ENCODE measurements at regions not wholly inside any gene's neighbourhood (a gene's known extent, or its start where the extent isn't known, plus 50 kb on each side); places are given as distances from the start of the nearest gene placed in this dataset.

- ATAC-seq (no peak), DNase-seq (no peak), FAIRE-seq (no peak)
- no peak for TF ChIP-seq CTCF (IDR thresholded peaks at IDR 0.05)
- Histone ChIP-seq H3K27me3 (no peaks in the 10 kb centered on the region), H3K36me3 (no peaks in the 10 kb centered on the region), H3K27ac (no peak overlapping the region), H3K4me3 (no peak overlapping the region), H3K4me1 (no peaks in the 10 kb centered on the region), H3K9me3 (no peaks in the 10 kb centered on the region)
- intact Hi-C loops (cut with DNase I): no loop called here
Measured at GRCh38 chr12:74229671-74230070, 308.0 kb upstream of the ATXN7L3B start.

GRCh38 chr12:74235342-74235741, 302.3 kb upstream of the ATXN7L3B start:
- intact Hi-C loops (cut with DNase I): no loop called here
- Histone ChIP-seq H3K4me3 (no peak overlapping the region), H3K4me1 (no peaks in the 10 kb centered on the region), H3K27me3 (no peaks in the 10 kb centered on the region), H3K9me3 (no peaks in the 10 kb centered on the region), H3K27ac (no peak overlapping the region), H3K36me3 (no peaks in the 10 kb centered on the region)
- FAIRE-seq (no peak), DNase-seq (no peak), ATAC-seq (no peak)
- no peak for TF ChIP-seq CTCF (IDR thresholded peaks at IDR 0.05)
- 80 to 95% methylated on average over 2 of the region's 2 CpGs for WGBS, 2 donors

GRCh38 chr12:74241341-74241740, 296.3 kb upstream of the ATXN7L3B start:
- 70 to 74% methylated on average over 1 of the region's 1 CpG for WGBS, 2 donors

GRCh38 chr12:74242088-74242487, 295.5 kb upstream of the ATXN7L3B start:
- ATAC-seq (no peak), DNase-seq (no peak), FAIRE-seq (no peak)
- Histone ChIP-seq H3K27ac (no peak overlapping the region), H3K27me3 (no peaks in the 10 kb centered on the region), H3K36me3 (no peaks in the 10 kb centered on the region), H3K9me3 (no peaks in the 10 kb centered on the region), H3K4me1 (no peaks in the 10 kb centered on the region), H3K4me3 (no peak overlapping the region)
- intact Hi-C loops (cut with DNase I): no loop called here
- WGBS, 2 donors: 83 to 85% methylated on average over 2 of the region's 2 CpGs
- TF ChIP-seq CTCF (IDR thresholded peaks at IDR 0.05): no peak

More at GRCh38 chr12:74241341-74241740, 296.3 kb upstream of the ATXN7L3B start:
- no peak for TF ChIP-seq CTCF (IDR thresholded peaks at IDR 0.05)
- Histone ChIP-seq H3K36me3 (no peaks in the 10 kb centered on the region), H3K4me1 (no peaks in the 10 kb centered on the region), H3K27ac (no peak overlapping the region), H3K9me3 (no peaks in the 10 kb centered on the region), H3K4me3 (no peak overlapping the region), H3K27me3 (no peaks in the 10 kb centered on the region)
- DNase-seq: no peak
- no peak for ATAC-seq
- intact Hi-C loops (cut with DNase I): no loop called here
- FAIRE-seq: no peak

- TF ChIP-seq CTCF (IDR thresholded peaks at IDR 0.05): no peak
- Histone ChIP-seq H3K27me3 (no peaks in the 10 kb centered on the region), H3K4me1 (no peaks in the 10 kb centered on the region), H3K9me3 (no peaks in the 10 kb centered on the region), H3K27ac (no peak overlapping the region), H3K4me3 (no peak overlapping the region), H3K36me3 (no peaks in the 10 kb centered on the region)
- FAIRE-seq (no peak), ATAC-seq (no peak), DNase-seq (no peak)
- intact Hi-C loops (cut with DNase I): no loop called here
- 78 to 89% methylated on average over 1 of the region's 1 CpG for WGBS, 2 donors
Measured at GRCh38 chr12:74245458-74245857, 292.2 kb upstream of the ATXN7L3B start.
